Ascending aorta (tissue), 2 donors: ENCODE measurements at regions not wholly inside any gene's neighbourhood (a gene's known extent, or its start where the extent isn't known, plus 50 kb on each side); places are given as distances from the start of the nearest gene placed in this dataset.

Source experiments
- DNase-seq, 2 donors: peaks; one replicate each; pipeline ENCODE4 v3.0.0-alpha.2; 2019; ENCODE audit warnings: low spot score in 2 of 2
- H3K27ac ChIP-seq, 2 donors: fragments of 200-600 bp; sonication (generic); one replicate each; pipeline ENCODE4 v1.5.1; 2016 to 2017; ENCODE audit warnings: mild to moderate bottlenecking in 1 of 2
- H3K27me3 ChIP-seq: fragments of 200-600 bp; sonication (generic); one replicate; pipeline ENCODE4 v1.5.1; 2017
- H3K36me3 ChIP-seq, 2 donors: fragments of 200-600 bp; sonication (generic); one replicate each; pipeline ENCODE4 v1.5.1; 2016
- H3K4me1 ChIP-seq, 2 donors: fragments of 200-600 bp; sonication (generic); one replicate each; pipeline ENCODE4 v1.5.1; 2016 to 2017; ENCODE audit warnings: mild to moderate bottlenecking in 1 of 2
- H3K4me3 ChIP-seq, 2 donors: fragments of 200-600 bp; sonication (generic); one replicate each; pipeline ENCODE4 v1.5.1; 2016 to 2017; ENCODE audit warnings: mild to moderate bottlenecking in 1 of 2
- H3K9me3 ChIP-seq, 2 donors: fragments of 200-600 bp; sonication (generic); one replicate each; pipeline ENCODE4 v1.5.1; 2016
- CTCF ChIP-seq, 3 experiments: fragments of 200-600 bp in 2 of 3; fragments of 450-650 bp in 1 of 3; sonication (generic) in 2 of 3; IDR thresholded peaks; one replicate each; pipeline ENCODE4 v1.5.1; 2016 to 2019; ENCODE audit warnings: antibody characterized with exemption in 3 of 3, mild to moderate bottlenecking in 1 of 3, moderate library complexity in 1 of 3
- intact Hi-C: fragments of 100-400 bp; cut with DNase I; formaldehyde crosslinking; loops from one replicate; pipeline ENCODE4 v1.15.1; 2023

DNA sequence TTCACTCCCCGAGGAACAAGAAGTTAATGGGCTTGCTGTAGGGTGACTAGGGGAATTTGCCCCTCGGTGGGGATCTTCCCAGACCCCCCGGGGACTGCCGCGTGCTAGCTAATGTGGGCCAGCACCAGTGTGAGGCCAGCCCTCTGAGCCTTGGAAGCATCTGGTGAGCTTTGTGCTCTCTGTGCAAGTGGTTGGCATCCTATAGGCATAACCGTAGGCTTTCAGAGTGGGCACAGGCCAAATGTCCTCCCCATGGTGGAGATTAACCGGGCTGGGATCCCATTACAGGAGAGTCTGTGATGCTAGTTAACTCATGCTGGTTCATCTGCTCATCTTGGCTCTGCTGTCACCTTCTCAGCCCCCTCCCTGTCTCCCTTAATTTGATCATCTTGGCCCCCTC, 125.7 kb downstream of the TRIM29 start:
- no peak overlapping the region for H3K4me3 ChIP-seq
- H3K27me3 ChIP-seq, result no peaks in the 10 kb centered on the region
- no peaks in the 10 kb centered on the region for H3K9me3 ChIP-seq
- no peak for DNase-seq
- no peak for TF ChIP-seq CTCF (IDR thresholded peaks at IDR 0.05)
- no peaks in the 10 kb centered on the region for H3K4me1 ChIP-seq
- intact Hi-C loops, result loop anchor here (5.0 kb wide), 2 partner anchors 95 to 345 kb away; no protein-coding TSS in a partner anchor
- no peak overlapping the region for H3K27ac ChIP-seq
- H3K36me3 ChIP-seq, result no peaks in the 10 kb centered on the region

DNA sequence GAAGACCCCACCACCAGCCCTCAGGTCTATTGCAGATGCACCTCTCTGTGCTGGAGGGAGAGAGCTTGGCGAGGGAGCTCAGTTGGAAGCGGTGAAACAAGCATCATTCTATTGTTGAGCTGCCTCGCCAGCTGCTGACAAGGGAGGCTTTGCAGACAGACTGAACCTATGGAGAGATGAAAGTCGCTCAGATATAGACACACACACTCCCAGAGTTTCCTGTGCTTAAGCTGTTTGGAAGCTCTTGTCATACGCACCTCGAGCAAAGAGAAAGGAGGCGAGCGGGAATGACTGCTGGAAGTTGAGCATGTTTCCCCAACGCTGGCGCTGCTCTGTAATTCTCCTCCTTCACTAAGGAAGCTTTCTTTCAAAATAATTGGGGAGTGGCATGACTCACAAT, 126.1 kb downstream of the TRIM29 start:
- no peaks in the 10 kb centered on the region for H3K27me3 ChIP-seq
- intact Hi-C loops, result loop anchor here (5.0 kb wide), 2 partner anchors 95 to 345 kb away; no protein-coding TSS in a partner anchor
- no peak for TF ChIP-seq CTCF (IDR thresholded peaks at IDR 0.05)

DNA sequence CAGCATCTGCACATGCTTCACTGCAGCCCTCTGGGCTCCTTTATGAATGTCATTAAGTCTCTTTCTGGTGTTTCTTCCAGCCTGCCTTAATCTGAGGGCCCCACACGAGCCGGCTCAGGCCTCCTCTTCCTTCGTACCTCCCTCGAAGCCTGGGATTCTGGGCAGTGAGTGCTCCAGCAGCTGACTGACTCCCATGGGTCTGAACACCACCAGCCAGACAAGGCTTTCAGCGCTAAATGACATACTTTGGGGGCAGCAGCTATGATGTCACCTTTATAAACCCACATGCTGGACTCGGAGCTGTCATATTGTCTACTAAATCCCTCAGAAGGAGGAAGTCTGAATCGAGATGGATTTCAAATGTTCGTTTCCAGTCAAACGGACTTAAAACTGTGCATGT, 127.1 kb downstream of the TRIM29 start:
- no peak for TF ChIP-seq CTCF (IDR thresholded peaks at IDR 0.05)
- intact Hi-C loops, result loop anchor here (5.0 kb wide), 2 partner anchors 97 to 343 kb away; no protein-coding TSS in a partner anchor
- H3K4me1 ChIP-seq, result no peaks in the 10 kb centered on the region
- H3K36me3 ChIP-seq, result no peaks in the 10 kb centered on the region
- no peak overlapping the region for H3K27ac ChIP-seq
- no peaks in the 10 kb centered on the region for H3K27me3 ChIP-seq
- H3K4me3 ChIP-seq, result no peak overlapping the region
- no peaks in the 10 kb centered on the region for H3K9me3 ChIP-seq
- DNase-seq, result no peak

More for the DNA sequence above, 126.1 kb downstream of the TRIM29 start:
- no peak overlapping the region for H3K4me3 ChIP-seq
- no peaks in the 10 kb centered on the region for H3K4me1 ChIP-seq
- no peaks in the 10 kb centered on the region for H3K36me3 ChIP-seq
- no peak overlapping the region for H3K27ac ChIP-seq
- no peak for DNase-seq
- no peaks in the 10 kb centered on the region for H3K9me3 ChIP-seq

- H3K9me3 ChIP-seq, result no peaks in the 10 kb centered on the region
- H3K36me3 ChIP-seq, result no peaks in the 10 kb centered on the region
- no peak for DNase-seq
- intact Hi-C loops, result loop anchor here (5.0 kb wide), 2 partner anchors 97 to 343 kb away; no protein-coding TSS in a partner anchor
- TF ChIP-seq CTCF (IDR thresholded peaks at IDR 0.05), result no peak
- H3K4me3 ChIP-seq, result no peak overlapping the region
- no peak overlapping the region for H3K27ac ChIP-seq
- no peaks in the 10 kb centered on the region for H3K27me3 ChIP-seq
- H3K4me1 ChIP-seq, result no peaks in the 10 kb centered on the region
These were observed 128.0 kb downstream of the TRIM29 start for GRCh38 chr11:120009938-120010337.

DNA sequence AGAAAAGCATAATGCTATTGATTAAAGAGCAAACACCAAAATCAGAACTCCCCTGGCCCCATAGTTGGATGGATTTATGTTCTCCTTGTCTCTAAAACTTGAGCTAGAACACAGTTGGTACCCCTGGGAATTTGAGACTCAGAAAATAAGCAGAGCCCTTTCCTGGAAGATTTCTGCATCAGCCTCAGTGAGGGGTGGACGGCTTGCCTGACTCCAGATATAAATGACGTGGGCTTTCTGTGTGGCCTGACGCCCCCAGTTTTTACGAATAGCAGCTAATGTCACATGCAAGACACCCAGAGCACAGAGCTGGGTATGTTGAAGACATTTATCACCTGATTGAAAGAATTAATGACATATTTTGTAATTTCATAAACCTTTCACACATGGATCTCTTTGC, 130.8 kb downstream of the TRIM29 start:
- intact Hi-C loops, result no loop called here
- Histone ChIP-seq H3K4me3 (no peak overlapping the region), H3K27me3 (no peaks in the 10 kb centered on the region), H3K36me3 (no peaks in the 10 kb centered on the region), H3K9me3 (no peaks in the 10 kb centered on the region), H3K4me1 (no peaks in the 10 kb centered on the region), H3K27ac (no peak overlapping the region)
- no peak for DNase-seq
- TF ChIP-seq CTCF (IDR thresholded peaks at IDR 0.05), result no peak

DNA sequence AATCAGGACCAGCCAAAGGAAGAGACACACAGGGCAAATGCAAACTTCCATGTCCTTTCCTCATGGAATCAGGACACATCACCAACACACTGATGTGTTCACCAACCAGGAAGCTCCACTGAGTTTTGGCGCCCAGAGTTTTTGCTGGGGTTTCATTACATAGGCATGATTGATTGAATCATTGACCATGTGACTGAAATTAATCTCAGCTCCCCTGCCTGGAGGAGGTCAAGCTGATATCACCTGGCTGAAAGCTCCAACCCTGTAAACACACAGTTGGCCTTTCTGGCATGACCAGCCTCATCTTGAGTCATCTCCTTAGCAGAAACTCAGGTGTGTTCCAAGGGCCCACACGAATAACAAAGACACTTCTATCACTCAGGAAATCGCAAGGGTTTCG, 133.2 kb downstream of the TRIM29 start:
- Histone ChIP-seq H3K4me3 (no peak overlapping the region), H3K4me1 (no peaks in the 10 kb centered on the region), H3K36me3 (no peaks in the 10 kb centered on the region), H3K9me3 (no peaks in the 10 kb centered on the region), H3K27me3 (no peaks in the 10 kb centered on the region), H3K27ac (no peak overlapping the region)
- DNase-seq, result no peak
- intact Hi-C loops, result loop anchor here (5.0 kb wide), 1 partner anchor 1228 kb away; no protein-coding TSS in a partner anchor
- TF ChIP-seq CTCF (IDR thresholded peaks at IDR 0.05), result no peak
